HG02885 (cell line): ENCODE measurements at regions not wholly inside any gene's neighbourhood (a gene's known extent, or its start where the extent isn't known, plus 50 kb on each side); places are given as distances from the start of the nearest gene placed in this dataset.
"Not testable (repeated sequence)": the region's sequence is repeated elsewhere in the genome, so short reads cannot be mapped to it uniquely, and the experiment has no call there.

ENCODE experiments used
- ATAC-seq: cut with Tn5 transposase; IDR thresholded peaks from one replicate; pipeline ENCODE4 v1.9.1; 2021; ENCODE audit warnings: mild to moderate bottlenecking; ENCODE audit not compliant: unreplicated experiment, poor library complexity

DNA sequence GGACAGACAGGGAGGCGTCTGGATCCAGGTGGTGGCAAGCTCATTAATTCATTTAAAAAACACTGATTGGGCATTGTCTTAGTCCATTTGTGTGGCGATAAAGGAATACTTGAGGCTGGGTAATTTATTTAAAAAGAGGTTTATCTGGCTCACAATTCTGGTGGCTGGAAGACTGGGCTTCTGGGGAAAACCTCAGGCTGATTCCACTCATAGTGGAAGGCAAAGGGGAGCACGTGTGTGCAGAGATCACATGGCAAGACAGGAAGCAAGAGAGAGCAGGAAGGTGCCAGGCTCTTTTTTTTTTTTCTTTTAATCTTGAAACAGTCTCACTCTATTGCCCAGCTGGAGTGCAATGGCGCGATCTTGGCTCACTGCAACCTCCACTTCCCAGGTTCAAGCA lies 100.2 kb upstream of the METTL14 start:
- ATAC-seq = no peak

DNA sequence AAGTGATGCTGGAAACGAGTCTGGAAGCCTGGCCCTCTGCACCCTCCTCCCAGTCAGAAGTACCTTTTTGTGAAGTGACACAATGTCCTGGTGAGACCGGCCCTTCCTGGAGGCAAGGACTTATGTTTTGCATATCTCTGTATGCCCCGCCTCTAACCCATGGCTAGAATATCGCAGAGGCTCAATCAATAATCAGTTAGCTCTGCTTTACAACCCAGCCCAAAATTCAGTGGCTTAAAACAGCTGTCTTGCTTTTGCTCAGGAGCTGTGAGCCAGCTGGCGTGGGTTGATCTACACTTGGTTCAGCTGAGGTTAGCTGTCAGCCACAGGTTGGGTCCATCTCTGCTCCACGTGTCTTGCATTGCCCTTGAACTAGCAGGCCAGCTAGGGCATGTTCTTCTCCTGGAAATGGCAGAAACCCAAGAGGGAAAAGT lies 98.8 kb upstream of the METTL14 start:
- no peak for ATAC-seq

DNA sequence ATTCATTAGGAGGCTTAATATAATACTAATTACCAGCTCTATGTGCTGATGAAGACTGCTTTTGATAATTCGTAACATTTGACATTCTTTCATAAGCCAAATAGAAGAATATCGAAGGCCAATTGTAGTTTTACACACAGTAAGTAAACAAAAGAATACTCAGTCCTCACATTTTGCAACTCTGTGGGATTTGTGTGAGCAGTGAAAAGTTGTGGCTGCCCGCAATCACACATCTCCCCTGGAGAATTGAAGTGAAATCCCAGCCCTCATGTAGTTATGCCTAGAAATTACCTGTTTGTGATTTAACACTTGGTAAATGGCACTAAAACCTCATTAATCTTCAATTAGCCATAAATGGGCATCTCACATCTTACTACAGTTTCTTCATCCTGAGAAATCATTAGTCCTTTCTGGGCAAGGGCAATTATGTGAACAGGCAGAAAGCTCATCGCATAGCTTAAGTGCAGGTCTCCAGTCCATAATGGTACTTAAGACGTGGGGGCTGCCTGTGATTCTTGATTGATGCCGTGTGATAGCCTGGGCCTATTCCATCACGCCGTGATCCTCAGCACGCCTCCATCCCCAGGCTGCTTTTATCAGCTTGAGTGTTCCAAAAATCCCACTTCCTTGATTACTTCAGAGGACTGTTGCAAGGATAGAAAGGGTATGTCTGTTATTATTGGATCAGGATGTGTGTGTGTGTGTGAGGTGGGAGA lies 97.9 kb upstream of the METTL14 start:
- no peak for ATAC-seq

DNA sequence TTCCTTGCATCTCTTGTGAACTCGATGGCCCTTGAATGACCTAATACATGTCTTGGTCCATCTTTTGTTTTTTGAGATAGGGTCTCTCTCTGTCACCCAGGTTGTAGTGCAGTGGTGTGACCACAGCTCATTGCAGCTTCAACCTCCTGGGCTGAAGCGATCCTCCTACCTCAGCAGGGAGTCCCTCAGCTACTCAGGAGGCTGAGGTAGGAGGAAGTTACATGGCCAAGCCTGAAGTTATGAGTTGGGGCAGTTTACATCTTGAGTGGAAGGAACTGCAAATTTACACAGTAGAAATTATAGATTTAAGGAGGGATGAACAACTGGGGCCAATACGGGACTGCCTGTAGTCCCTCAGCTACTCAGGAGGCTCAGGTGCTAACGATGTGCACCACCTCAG lies 97.2 kb upstream of the METTL14 start:
- ATAC-seq = no peak

DNA sequence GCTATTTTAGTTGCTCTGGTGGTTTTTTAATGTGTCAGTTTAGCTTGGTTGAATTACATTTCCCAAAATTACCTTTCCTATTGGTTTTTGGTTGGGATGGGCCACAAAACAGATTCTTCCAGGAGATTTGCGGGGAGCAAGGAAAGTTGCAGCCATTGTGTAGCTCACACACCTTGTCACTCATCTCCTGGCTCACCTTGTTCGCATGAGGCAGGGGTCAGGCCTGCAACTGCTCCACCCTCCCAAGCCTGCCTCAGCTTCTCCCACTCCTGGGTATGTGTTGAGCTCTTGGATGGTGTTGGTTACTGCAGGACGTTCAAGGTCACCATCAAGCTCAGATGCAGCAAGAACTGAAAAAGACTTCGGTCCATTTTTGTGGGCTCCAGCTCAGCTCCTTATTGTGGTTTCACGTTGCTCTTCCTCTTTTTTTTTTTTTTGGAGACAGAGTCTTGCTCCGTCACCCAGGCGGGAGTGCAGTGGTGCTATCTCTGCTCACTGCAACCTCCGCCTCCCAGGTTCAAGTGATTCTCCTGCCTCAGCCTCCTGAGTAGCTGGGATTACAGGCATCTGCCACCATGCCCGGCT lies 95.6 kb upstream of the METTL14 start:
- no peak for ATAC-seq

DNA sequence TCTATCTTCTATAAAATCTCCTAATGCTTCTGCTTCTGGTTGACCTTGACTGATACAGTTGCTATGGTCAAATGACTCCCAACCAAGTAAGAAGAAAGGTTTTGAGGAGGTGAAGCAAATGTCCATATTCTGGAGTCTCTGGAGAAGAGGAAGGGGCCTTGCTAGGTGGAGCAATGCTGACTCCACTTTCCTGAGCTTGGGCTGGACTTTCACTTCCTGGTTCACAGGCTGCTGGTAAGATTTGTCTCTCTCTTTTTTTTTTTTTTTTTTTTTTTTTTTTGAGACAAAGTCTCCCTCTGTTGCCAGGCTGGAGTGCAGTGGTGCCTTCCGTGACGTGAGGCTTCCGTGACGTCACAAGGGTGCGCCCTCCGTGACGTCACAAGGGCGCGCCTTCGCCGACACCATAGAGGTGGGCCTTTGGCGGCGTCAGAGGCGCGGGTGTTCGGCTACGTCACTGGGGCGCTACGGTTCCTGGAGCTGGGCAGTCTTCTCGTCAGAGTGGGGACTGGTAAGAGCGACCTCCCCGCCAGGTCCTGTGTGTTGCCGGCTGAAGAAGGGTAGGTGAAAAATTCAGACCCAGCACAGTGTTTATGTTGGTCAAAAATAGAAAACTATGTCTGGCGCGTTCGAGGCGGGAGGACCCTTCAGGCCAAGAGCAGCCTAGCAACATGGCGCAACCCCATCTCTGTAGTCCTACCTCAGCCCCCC lies 93.7 kb upstream of the METTL14 start:
- peak; percentile 98 for ATAC-seq

DNA sequence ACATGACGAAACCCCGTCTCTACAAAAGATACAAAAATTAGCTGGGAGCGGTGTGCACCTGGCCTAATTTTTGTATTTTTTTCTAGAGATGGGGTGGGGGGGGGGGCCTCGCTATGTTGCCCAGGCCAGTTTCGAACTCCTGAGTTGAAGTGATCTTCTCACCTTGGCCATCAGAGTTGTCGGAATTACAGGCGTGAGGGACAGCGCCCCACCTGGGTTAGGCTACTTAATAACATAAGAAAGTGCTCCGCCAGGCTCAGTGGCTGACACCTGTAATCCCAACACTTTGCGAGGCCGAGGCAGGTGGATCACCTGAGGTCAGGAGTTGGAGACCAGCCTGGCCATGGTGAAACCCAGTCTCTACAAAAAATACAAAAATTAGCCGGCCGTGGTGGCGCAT lies 92.9 kb upstream of the METTL14 start:
- not testable (repeated sequence) for ATAC-seq

DNA sequence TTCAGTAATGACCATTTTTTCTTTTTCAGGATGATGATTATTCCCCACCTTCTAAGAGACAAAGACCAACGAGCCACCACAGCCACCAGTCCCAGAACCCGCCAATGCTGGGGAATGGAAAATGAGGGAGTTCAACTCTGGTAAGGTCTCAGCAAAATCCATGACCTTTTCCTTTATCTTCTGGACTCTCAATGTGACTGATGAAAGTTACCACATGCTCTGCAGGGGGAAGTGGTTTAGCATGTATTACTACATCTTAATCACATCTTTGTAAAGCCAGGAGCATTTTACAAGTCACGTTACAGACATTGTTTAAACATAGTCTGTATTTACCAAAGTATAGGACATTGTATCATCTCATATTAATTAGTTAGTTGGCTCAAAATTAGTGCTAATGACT lies 89.3 kb upstream of the METTL14 start:
- ATAC-seq = not testable (repeated sequence)

DNA sequence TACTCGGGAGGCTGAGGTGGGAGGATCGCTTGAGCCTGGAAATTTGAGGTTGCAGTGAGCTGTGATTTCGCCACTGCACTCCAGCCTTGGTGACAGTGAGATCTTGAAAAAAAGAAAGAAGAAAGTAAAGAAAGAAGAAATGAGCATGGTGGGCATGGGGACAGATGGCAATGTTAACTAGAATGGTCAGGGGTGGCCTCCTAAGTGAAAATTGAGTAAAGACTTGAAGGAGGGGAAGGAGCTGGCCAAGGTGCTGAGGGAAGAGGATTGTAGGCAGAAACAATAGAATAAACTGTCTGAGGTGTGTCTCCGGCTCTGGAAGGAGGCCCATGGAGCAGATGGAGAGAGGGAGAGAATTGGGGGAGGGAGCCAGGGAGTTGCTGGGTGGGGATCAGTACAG lies 60.1 kb upstream of the METTL14 start:
- ATAC-seq = not testable (repeated sequence)

DNA sequence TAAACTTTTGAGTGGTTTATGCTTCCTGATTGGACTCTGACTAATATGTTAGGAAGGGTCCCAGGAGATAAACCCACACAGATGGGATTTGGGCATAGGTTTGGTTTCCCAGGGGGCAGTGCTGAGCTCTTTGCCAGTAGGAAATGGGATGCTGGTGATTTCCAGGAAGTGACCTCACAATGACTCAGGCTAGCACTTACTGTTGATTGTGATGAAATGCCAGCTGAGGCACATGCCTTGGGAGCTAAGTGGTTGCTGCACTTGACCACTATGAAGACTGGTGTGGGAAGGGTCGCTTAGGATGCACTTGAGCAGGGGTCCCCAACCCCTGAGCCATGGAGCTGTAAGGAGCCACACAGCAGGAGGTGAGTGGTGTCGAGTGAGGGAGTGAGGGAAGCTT lies 55.5 kb upstream of the METTL14 start:
- ATAC-seq = not testable (repeated sequence)

DNA sequence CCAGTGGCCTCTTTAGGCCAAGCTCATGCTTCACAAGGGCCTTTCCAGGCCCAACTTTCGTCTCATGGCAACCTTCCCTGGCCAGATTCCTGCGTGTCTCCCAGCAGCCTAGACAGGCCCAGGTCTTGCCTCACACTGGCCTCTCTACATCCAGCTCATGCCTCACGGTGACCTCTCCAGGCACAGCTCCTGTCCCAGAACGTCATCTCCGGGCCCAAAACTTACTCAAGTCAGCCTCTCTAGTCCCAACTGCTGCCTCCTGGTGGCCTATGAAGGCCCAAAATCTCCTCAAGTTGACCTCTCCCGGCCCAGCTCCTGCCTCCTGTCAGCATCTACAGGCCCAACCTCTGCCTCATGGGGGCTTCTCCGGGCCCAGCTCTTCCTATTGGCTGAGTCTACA lies 54.3 kb upstream of the METTL14 start:
- ATAC-seq = not testable (repeated sequence)

DNA sequence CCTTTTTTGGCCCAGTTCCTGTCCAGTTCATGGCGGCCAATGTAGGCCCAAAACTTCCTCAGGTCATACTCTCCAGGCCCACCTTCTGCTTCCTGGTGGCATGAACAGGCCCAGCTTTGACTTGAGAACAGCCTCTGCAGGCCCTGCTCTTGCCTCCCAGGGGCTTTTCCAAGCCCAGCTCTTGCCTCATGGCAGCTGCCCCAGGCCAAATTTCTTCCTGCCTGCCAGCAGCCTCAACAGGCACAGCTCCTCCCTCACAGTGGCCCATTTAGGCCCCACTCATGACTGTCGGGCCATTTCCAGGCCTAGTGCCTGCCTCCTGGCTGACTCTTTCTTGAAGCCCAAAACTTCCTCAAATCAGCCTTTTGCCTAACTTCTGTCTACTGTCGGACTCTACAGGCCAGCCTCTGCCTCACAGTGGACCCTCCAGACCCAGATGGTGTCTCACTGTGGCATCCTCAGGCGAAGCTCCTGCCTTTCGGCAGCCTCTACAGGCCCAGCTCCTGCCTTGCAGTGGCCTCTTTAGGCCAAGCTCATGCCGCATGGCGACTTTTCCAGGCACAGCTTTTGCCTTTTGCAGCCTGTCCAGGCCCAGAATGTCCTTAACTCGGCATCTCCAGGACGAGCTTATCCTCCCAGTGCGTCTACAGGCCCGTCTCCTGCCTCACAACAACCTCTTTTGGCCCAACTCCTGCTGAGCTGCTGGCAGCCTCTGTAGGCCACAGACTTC lies 53.7 kb upstream of the METTL14 start:
- ATAC-seq = not testable (repeated sequence)

DNA sequence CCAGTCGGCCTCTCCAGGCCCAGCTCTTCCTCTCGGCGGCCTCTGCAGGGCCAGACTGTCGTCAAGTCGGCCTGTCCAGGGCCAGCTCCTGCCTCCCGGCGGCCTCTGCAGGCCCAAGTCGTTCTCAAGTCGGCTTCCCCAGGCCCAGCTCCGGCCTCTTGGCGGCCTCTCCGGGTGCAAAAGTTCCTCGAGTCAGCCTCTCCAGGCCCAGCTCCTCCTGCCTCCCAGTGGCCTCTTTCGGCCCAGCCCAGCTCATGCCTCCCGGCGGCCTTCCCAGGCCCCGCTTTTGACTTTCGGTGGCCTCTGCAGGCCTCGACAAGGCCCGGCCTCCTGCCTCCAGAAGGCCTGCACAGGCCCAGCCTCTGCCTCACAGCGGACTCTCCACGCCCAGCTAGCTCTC lies 51.7 kb upstream of the METTL14 start:
- not testable (repeated sequence) for ATAC-seq

DNA sequence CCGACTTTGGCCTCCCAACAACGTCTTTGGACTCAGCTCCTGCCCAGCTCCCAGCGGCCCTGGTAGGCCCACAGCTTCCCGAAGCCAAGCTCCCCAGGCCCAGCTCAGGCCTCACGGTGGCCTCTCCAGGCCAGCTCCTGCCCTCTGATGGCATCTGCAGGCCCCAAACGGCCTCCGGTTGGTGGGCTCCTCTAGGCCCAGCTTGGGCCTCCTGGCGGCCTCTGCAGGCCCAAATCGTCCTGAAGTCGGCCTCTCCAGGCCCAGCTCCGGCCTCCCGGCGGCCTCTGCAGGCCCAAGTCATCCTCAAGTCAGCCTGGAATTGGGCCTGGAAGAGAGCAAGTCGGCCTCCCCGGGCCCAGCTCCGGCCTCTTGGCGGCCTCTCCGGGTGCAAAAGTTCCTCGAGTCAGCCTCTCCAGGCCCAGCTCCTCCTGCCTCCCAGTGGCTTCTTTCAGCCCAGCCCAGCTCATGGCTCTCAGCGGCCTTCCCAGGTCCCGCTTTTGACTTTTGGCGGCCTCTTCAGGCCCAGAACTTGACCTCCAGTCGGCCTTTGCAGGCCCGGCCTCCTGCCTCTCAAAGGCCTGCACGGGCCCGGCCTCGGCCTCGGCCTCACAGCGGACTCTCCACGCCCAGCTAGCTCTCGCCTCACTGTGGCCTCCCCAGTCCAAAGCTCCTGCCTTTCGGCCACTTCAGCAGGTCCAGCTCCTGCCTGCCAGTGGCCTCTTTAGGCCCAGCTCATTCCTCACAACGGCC lies 50.9 kb upstream of the METTL14 start:
- not testable (repeated sequence) for ATAC-seq
